ENCODE measurements at regions not wholly inside any gene's neighbourhood (a gene's known extent, or its start where the extent isn't known, plus 50 kb on each side); places are given as distances from the start of the nearest gene placed in this dataset.

- intact Hi-C loops (cut with micrococcal nuclease) = no loop called here
- Mint-ChIP-seq H3K4me1 (ENCODE audit: low read depth) (no peaks in the 10 kb centered on the region), H3K36me3 (ENCODE audit: low read depth) (no peaks in the 10 kb centered on the region), H3K27ac (no peak overlapping the region), H3K27me3 (ENCODE audit: low read depth) (peaks cover 6% of the 10 kb centered on the region), H3K9me3 (no peaks in the 10 kb centered on the region), H3K4me3 (ENCODE audit: low read depth) (no peak overlapping the region)
- DNase-seq (ENCODE audit: low spot score) = no peak
Measured at GRCh38 chr12:111152561-111152960, 216.3 kb downstream of the PHETA1 start.

GRCh38 chr12:111150921-111151840 lies 217.7 kb downstream of the PHETA1 start:
- no peak overlapping the region for H3K27ac Mint-ChIP-seq
- no peak overlapping the region for H3K4me3 Mint-ChIP-seq (ENCODE audit: low read depth)
- intact Hi-C loops (cut with micrococcal nuclease) = no loop called here
- no peak for DNase-seq (ENCODE audit: low spot score)
- no peaks in the 10 kb centered on the region for H3K36me3 Mint-ChIP-seq (ENCODE audit: low read depth)
- no peaks in the 10 kb centered on the region for H3K4me1 Mint-ChIP-seq (ENCODE audit: low read depth)
- no peaks in the 10 kb centered on the region for H3K9me3 Mint-ChIP-seq
- peaks cover 6% of the 10 kb centered on the region for H3K27me3 Mint-ChIP-seq (ENCODE audit: low read depth)

DNA sequence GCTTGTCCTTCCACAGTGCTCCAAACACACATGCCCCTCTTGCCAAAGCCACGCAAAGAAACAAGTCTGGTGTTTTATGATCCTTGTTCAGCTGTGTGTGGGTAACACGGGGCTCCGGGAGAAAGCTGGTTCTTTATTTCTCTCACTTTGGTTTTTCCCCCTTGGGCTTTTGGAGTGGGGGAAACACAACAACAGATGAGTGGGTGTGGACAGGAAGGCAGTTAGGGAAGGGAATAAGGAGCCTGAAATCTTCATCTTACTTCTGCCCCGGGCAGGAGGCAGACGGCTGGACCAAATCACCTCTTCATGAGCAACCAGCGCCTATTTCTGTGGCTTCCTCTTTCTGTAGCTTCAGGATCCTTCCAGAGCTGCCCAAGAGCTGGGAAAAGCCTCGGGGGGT lies 218.5 kb downstream of the PHETA1 start:
- H3K27ac Mint-ChIP-seq = no peak overlapping the region
- H3K4me3 Mint-ChIP-seq (ENCODE audit: low read depth) = no peak overlapping the region
- no peaks in the 10 kb centered on the region for H3K9me3 Mint-ChIP-seq
- no peak for DNase-seq (ENCODE audit: low spot score)
- no peaks in the 10 kb centered on the region for H3K36me3 Mint-ChIP-seq (ENCODE audit: low read depth)
- peaks cover 6% of the 10 kb centered on the region for H3K27me3 Mint-ChIP-seq (ENCODE audit: low read depth)
- H3K4me1 Mint-ChIP-seq (ENCODE audit: low read depth) = no peaks in the 10 kb centered on the region
- intact Hi-C loops (cut with micrococcal nuclease) = no loop called here

DNA sequence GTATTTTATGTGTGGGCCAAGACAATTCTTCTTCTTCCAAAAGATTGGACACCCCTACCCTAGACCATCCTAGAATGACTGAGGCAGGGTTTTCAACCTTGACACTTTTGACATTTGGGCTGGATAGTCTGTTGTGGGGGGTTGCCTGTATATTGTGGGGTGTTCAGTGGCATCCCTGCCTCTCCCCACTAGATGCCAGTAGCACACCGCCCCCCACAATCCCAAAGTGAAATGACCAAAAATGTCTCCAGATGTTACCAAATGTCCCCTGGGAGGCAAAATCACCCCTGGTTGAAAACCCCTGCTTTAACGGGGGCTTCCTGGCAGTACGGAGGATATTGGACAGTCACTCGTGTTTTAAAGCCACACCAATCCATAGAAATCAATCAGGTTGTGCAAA lies 219.6 kb downstream of the PHETA1 start:
- DNase-seq (ENCODE audit: low spot score) = no peak
- no peaks in the 10 kb centered on the region for H3K36me3 Mint-ChIP-seq (ENCODE audit: low read depth)
- peaks cover 6% of the 10 kb centered on the region for H3K27me3 Mint-ChIP-seq (ENCODE audit: low read depth)
- no peaks in the 10 kb centered on the region for H3K9me3 Mint-ChIP-seq
- no peak overlapping the region for H3K27ac Mint-ChIP-seq
- intact Hi-C loops (cut with micrococcal nuclease) = no loop called here
- H3K4me3 Mint-ChIP-seq (ENCODE audit: low read depth) = no peak overlapping the region
- no peaks in the 10 kb centered on the region for H3K4me1 Mint-ChIP-seq (ENCODE audit: low read depth)

DNA sequence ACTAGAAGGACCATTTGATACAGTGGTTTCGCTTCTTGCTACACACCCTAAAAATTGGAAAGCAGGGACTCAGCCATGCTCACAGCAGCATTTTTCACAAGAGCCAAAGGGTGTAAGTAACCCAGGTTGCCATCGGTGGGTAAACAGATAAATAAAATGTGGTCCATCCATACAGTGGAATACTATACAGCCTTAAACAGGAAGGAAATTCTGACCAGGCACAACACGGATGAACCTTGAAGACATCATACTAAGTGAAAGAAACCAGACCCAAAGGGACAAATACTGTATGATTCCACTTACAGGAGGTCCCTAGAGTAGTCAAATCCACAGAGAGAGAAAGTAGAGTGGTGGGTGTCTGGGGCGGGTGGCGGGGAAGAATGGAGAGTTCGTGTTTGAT lies 220.9 kb downstream of the PHETA1 start:
- Mint-ChIP-seq H3K27me3 (ENCODE audit: low read depth) (peaks cover 6% of the 10 kb centered on the region), H3K27ac (no peak overlapping the region), H3K9me3 (no peaks in the 10 kb centered on the region), H3K36me3 (ENCODE audit: low read depth) (no peaks in the 10 kb centered on the region), H3K4me1 (ENCODE audit: low read depth) (no peaks in the 10 kb centered on the region), H3K4me3 (ENCODE audit: low read depth) (no peak overlapping the region)
- intact Hi-C loops (cut with micrococcal nuclease) = no loop called here
- DNase-seq (ENCODE audit: low spot score) = no peak

- no peaks in the 10 kb centered on the region for H3K4me1 Mint-ChIP-seq (ENCODE audit: low read depth)
- H3K27ac Mint-ChIP-seq = no peak overlapping the region
- no peaks in the 10 kb centered on the region for H3K9me3 Mint-ChIP-seq
Measured at GRCh38 chr12:111143271-111143670, 222.9 kb upstream of the MYL2 start.

DNA sequence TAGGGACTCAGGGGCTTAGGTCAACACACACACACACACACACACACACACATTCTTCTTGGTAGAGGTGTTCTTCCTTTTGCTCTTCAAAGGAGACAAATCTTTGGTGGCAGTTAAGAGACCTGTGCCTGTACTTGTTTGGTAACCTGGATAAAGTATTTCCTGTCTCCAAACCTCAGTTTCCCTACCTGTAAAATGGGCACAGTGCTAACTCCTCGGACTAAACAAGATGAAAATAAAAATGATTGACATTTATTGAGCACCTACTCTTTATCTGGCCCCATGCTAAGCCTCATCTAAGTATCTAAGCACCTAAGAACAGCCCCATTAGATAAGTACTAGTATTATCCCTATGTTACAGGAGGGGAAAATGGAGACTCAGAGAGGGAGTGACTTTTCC lies 220.8 kb upstream of the MYL2 start:
- DNase-seq (ENCODE audit: low spot score) = no peak
- no peaks in the 10 kb centered on the region for H3K36me3 Mint-ChIP-seq (ENCODE audit: low read depth)
- intact Hi-C loops (cut with micrococcal nuclease) = no loop called here
- H3K9me3 Mint-ChIP-seq = no peaks in the 10 kb centered on the region
- no peaks in the 10 kb centered on the region for H3K27me3 Mint-ChIP-seq (ENCODE audit: low read depth)
- H3K4me3 Mint-ChIP-seq (ENCODE audit: low read depth) = no peak overlapping the region
- no peak overlapping the region for H3K27ac Mint-ChIP-seq
- no peaks in the 10 kb centered on the region for H3K4me1 Mint-ChIP-seq (ENCODE audit: low read depth)

More at GRCh38 chr12:111143271-111143670, 222.9 kb upstream of the MYL2 start:
- Mint-ChIP-seq H3K36me3 (ENCODE audit: low read depth) (no peaks in the 10 kb centered on the region), H3K4me3 (ENCODE audit: low read depth) (no peak overlapping the region), H3K27me3 (ENCODE audit: low read depth) (no peaks in the 10 kb centered on the region)
- intact Hi-C loops (cut with micrococcal nuclease) = no loop called here
- DNase-seq (ENCODE audit: low spot score) = no peak

- no peak for DNase-seq (ENCODE audit: low spot score)
- H3K27me3 Mint-ChIP-seq (ENCODE audit: low read depth) = no peaks in the 10 kb centered on the region
- no peak overlapping the region for H3K27ac Mint-ChIP-seq
- no peaks in the 10 kb centered on the region for H3K4me1 Mint-ChIP-seq (ENCODE audit: low read depth)
- H3K36me3 Mint-ChIP-seq (ENCODE audit: low read depth) = no peaks in the 10 kb centered on the region
- no peaks in the 10 kb centered on the region for H3K9me3 Mint-ChIP-seq
- H3K4me3 Mint-ChIP-seq (ENCODE audit: low read depth) = no peak overlapping the region
- intact Hi-C loops (cut with micrococcal nuclease) = no loop called here
Measured at GRCh38 chr12:111138016-111138415, 217.6 kb upstream of the MYL2 start.

DNA sequence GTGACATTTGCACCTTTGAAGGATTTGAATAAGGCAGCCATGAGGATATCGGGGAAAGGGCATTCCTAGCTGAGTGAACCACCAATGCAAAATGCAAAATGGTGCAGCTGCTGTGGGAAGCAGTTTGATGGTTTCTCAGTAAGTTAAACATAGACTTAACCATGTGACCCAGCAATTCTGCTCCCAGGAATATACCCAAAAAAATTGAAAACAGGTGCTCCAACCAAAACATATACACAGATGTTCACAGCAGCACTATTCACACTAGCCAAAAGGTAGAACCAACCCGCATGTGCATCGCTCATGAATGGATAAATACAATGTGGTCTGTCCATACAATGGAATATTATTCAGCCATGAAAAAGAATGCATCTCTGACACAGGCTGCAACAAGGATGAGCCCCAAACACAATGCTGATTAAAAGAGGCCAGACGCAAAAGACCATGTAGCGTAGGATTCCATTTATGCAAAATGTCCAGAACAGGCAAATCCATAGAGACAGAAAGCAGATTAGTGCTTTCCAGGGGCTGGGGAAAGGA lies 215.0 kb upstream of the MYL2 start:
- intact Hi-C loops (cut with micrococcal nuclease) = no loop called here
- H3K9me3 Mint-ChIP-seq = no peaks in the 10 kb centered on the region
- no peak overlapping the region for H3K27ac Mint-ChIP-seq
- no peak for DNase-seq (ENCODE audit: low spot score)
- H3K4me3 Mint-ChIP-seq (ENCODE audit: low read depth) = no peak overlapping the region
- H3K36me3 Mint-ChIP-seq (ENCODE audit: low read depth) = no peaks in the 10 kb centered on the region
- no peaks in the 10 kb centered on the region for H3K27me3 Mint-ChIP-seq (ENCODE audit: low read depth)
- H3K4me1 Mint-ChIP-seq (ENCODE audit: low read depth) = no peaks in the 10 kb centered on the region

- no peak for DNase-seq (ENCODE audit: low spot score)
- intact Hi-C loops (cut with micrococcal nuclease) = no loop called here
- Mint-ChIP-seq H3K4me3 (ENCODE audit: low read depth) (no peak overlapping the region), H3K9me3 (no peaks in the 10 kb centered on the region), H3K27ac (no peak overlapping the region), H3K4me1 (ENCODE audit: low read depth) (no peaks in the 10 kb centered on the region), H3K36me3 (ENCODE audit: low read depth) (no peaks in the 10 kb centered on the region), H3K27me3 (ENCODE audit: low read depth) (no peaks in the 10 kb centered on the region)
Measured at GRCh38 chr12:111130336-111130735, 210.0 kb upstream of the MYL2 start.

GRCh38 chr12:111129149-111129767 lies 208.9 kb upstream of the MYL2 start:
- Mint-ChIP-seq H3K4me3 (ENCODE audit: low read depth) (no peak overlapping the region), H3K9me3 (no peaks in the 10 kb centered on the region), H3K36me3 (ENCODE audit: low read depth) (no peaks in the 10 kb centered on the region), H3K4me1 (ENCODE audit: low read depth) (no peaks in the 10 kb centered on the region), H3K27me3 (ENCODE audit: low read depth) (no peaks in the 10 kb centered on the region), H3K27ac (no peak overlapping the region)
- intact Hi-C loops (cut with micrococcal nuclease) = no loop called here
- no peak for DNase-seq (ENCODE audit: low spot score)

GRCh38 chr12:111126331-111126730 lies 206.0 kb upstream of the MYL2 start:
- Mint-ChIP-seq H3K27me3 (ENCODE audit: low read depth) (no peaks in the 10 kb centered on the region), H3K4me1 (ENCODE audit: low read depth) (no peaks in the 10 kb centered on the region), H3K36me3 (ENCODE audit: low read depth) (no peaks in the 10 kb centered on the region), H3K9me3 (no peaks in the 10 kb centered on the region), H3K4me3 (ENCODE audit: low read depth) (no peak overlapping the region), H3K27ac (no peak overlapping the region)
- no peak for DNase-seq (ENCODE audit: low spot score)
- intact Hi-C loops (cut with micrococcal nuclease) = no loop called here

DNA sequence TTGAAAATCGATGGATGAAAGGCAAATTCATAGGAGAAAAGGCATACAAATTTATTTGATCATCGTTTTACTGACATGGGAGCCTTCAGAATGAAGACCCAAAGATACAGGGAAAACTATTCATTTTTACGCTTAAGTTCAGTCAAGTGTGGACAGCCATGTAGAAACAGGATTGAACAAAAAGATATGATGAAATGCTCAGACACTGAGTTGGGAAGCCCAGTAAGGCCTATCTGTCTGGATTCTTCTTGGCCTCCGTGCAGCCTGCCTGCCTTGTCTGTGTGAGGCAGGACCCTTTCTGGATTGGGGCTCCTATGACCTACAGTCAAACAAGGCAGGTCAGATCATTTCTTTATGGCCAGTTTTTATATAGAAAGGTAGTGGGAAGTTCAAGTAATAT lies 203.8 kb upstream of the MYL2 start:
- intact Hi-C loops (cut with micrococcal nuclease) = no loop called here
- no peaks in the 10 kb centered on the region for H3K36me3 Mint-ChIP-seq (ENCODE audit: low read depth)
- DNase-seq (ENCODE audit: low spot score) = no peak
- H3K27ac Mint-ChIP-seq = no peak overlapping the region
- H3K27me3 Mint-ChIP-seq (ENCODE audit: low read depth) = no peaks in the 10 kb centered on the region
- no peaks in the 10 kb centered on the region for H3K9me3 Mint-ChIP-seq
- no peaks in the 10 kb centered on the region for H3K4me1 Mint-ChIP-seq (ENCODE audit: low read depth)
- no peak overlapping the region for H3K4me3 Mint-ChIP-seq (ENCODE audit: low read depth)
